Left lung (tissue), 4 donors: ENCODE measurements at regions not wholly inside any gene's neighbourhood (a gene's known extent, or its start where the extent isn't known, plus 50 kb on each side); places are given as distances from the start of the nearest gene placed in this dataset.

Experiments
- ATAC-seq: fragments of 200-7000 bp; cut with Tn5 transposase; one replicate; pipeline ENCODE4 v1.9.1; 2020; ENCODE audit warnings: moderate library complexity
- DNase-seq, 4 donors: peaks; one replicate each; pipeline ENCODE4 v3.0.0-alpha.2; 2013 to 2020
- H3K27ac ChIP-seq, 2 donors: fragments of 200-600 bp; sonication (generic) in 1 of 2; one replicate each; pipeline versions ENCODE4 v1.5.0 to v1.8.0; 2020 to 2021
- H3K27me3 ChIP-seq, 2 donors: fragments of 200-600 bp; sonication (generic) in 1 of 2; one replicate each; pipeline versions ENCODE4 v1.5.0 to v1.8.0; 2020 to 2021
- H3K36me3 ChIP-seq, 2 donors: fragments of 200-600 bp; sonication (generic) in 1 of 2; one replicate each; pipeline versions ENCODE4 v1.5.0 to v1.8.0; 2020 to 2021
- H3K4me1 ChIP-seq, 2 donors: fragments of 200-600 bp; one replicate each; pipeline ENCODE4 v1.8.0; 2021
- H3K4me3 ChIP-seq, 2 donors: fragments of 200-600 bp; sonication (generic) in 1 of 2; one replicate each; pipeline versions ENCODE4 v1.5.0 to v1.8.0; 2020 to 2021; ENCODE audit warnings: mild to moderate bottlenecking in 1 of 2
- H3K9me3 ChIP-seq, 2 donors: fragments of 200-600 bp; sonication (generic) in 1 of 2; one replicate each; pipeline versions ENCODE4 v1.5.0 to v1.8.0; 2020 to 2021
- CTCF ChIP-seq, 2 donors: fragments of 200-600 bp; sonication (generic) in 1 of 2; IDR thresholded peaks; one replicate each; pipeline versions ENCODE4 v1.5.0 to v1.8.0; 2021; ENCODE audit warnings: antibody characterized with exemption in 2 of 2
- intact Hi-C, 2 donors: fragments of 100-400 bp; cut with DNase I; formaldehyde crosslinking; loops; one replicate each; pipeline versions ENCODE4 v1.11.2 to v1.14.2; 2022
- donor health status: DM: no; HTN: yes; CAD: no.
- donor health status: DM: no; HTN: no; CAD: no.

DNA sequence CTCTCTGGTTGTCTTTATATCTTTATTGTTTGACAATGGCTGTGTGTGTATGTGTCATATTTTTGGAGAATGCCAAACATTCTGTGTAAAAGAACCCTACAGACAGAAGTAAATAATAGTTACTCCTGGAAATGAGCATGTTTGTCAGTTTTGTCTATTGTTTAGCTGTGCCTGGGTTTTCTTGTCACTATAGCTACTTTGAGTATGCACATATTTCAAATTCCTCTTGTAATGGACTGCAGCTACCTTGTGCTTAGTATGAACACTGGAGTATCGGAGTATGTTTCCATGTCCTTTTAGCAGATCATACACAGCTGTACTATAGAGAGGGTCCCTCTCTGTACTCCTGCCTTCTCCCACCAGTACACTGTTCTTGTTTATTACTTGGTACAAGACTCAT is 58.0 kb upstream of the DOCK10 start:
- intact Hi-C loops: no loop called here
- H3K36me3 ChIP-seq: no peaks in the 10 kb centered on the region
- no peaks in the 10 kb centered on the region for H3K4me1 ChIP-seq
- H3K4me3 ChIP-seq: no peak overlapping the region
- no peak for DNase-seq
- no peak for TF ChIP-seq CTCF (IDR thresholded peaks at IDR 0.05)
- no peaks in the 10 kb centered on the region for H3K9me3 ChIP-seq
- peak; percentile 80 for ATAC-seq
- H3K27ac ChIP-seq: no peak overlapping the region
- no peaks in the 10 kb centered on the region for H3K27me3 ChIP-seq

DNA sequence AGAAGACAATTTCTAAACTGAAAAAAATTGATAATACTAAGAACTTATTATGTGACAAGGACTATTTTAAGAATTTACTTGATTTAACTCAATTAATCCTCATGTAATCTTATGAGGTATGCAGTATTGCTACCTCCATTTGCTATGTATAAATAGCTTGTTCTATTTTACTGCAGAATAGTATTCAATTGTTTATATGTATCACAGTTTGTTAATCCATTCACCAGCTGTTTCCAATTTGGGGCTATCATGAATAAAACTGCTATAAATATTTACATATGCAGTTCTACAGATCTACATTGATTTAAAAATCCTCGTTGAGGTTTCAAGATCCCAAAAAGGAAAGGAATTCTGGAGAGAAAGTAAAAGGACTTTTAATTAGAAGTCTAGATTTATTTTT is 54.8 kb upstream of the DOCK10 start:
- H3K4me1 ChIP-seq: no peaks in the 10 kb centered on the region
- intact Hi-C loops: no loop called here
- ATAC-seq (no peak), DNase-seq (peak in 1 of 4 donors; percentile 14)
- H3K9me3 ChIP-seq: no peaks in the 10 kb centered on the region
- TF ChIP-seq CTCF (IDR thresholded peaks at IDR 0.05): no peak
- H3K4me3 ChIP-seq: no peak overlapping the region
- H3K27me3 ChIP-seq: no peaks in the 10 kb centered on the region
- H3K36me3 ChIP-seq: no peaks in the 10 kb centered on the region
- no peak overlapping the region for H3K27ac ChIP-seq
